GM23338 (cell line): ENCODE measurements at regions not wholly inside any gene's neighbourhood (a gene's known extent, or its start where the extent isn't known, plus 50 kb on each side); places are given as distances from the start of the nearest gene placed in this dataset.
A peak's percentile ranks its signal among the peaks of the same experiment; 100 is the strongest.

Experiments used
- ATAC-seq: fragments of 200-7000 bp; cut with Tn5 transposase; 3 replicates; pipeline ENCODE4 v1.9.1; 2020
- DNase-seq: peaks from one replicate; pipeline ENCODE4 v3.0.0-alpha.2; 2015; ENCODE audit warnings: low spot score
- H2AFZ ChIP-seq: fragments of 200-600 bp; sonication (generic); 2 replicates; pipeline ENCODE4 v1.8.0; 2016; ENCODE audit warnings: antibody characterized with exemption, mild to moderate bottlenecking, moderate library complexity
- H3F3A ChIP-seq: fragments of 200-600 bp; sonication (generic); replicated peaks from 2 replicates; pipeline ENCODE4 v1.8.0; 2017; ENCODE audit warnings: antibody characterized with exemption, mixed run types, low read depth
- H3K27ac ChIP-seq: fragments of 200-600 bp; sonication (generic); 2 replicates; pipeline ENCODE4 v1.6.1; 2016; ENCODE audit warnings: low read depth
- H3K27me3 ChIP-seq: fragments of 200-600 bp; sonication (generic); 2 replicates; pipeline ENCODE4 v1.8.0; 2016; ENCODE audit warnings: mild to moderate bottlenecking, mixed run types, moderate library complexity; ENCODE audit not compliant: insufficient read depth
- H3K36me3 ChIP-seq: fragments of 200-600 bp; sonication (generic); 2 replicates; pipeline ENCODE4 v1.8.0; 2016; ENCODE audit warnings: mild to moderate bottlenecking; ENCODE audit not compliant: insufficient read depth
- H3K4me1 ChIP-seq: fragments of 200-600 bp; sonication (generic); 2 replicates; pipeline ENCODE4 v1.8.0; 2016; ENCODE audit warnings: mild to moderate bottlenecking, moderate library complexity; ENCODE audit not compliant: insufficient read depth
- H3K4me2 ChIP-seq: fragments of 200-600 bp; sonication (generic); 2 replicates; pipeline ENCODE4 v1.7.1; 2017; ENCODE audit warnings: mixed run types
- H3K4me3 ChIP-seq: fragments of 200-600 bp; sonication (generic); 2 replicates; pipeline ENCODE4 v1.6.1; 2016; ENCODE audit warnings: mixed run types
- H3K79me2 ChIP-seq: fragments of 200-600 bp; sonication (generic); replicated peaks from 2 replicates; pipeline ENCODE4 v1.8.0; 2017; ENCODE audit warnings: mild to moderate bottlenecking; ENCODE audit not compliant: insufficient read depth
- H3K9me2 ChIP-seq: fragments of 200-600 bp; sonication (generic); 2 replicates; pipeline ENCODE4 v1.8.0; 2017; ENCODE audit not compliant: insufficient read depth
- H4K20me1 ChIP-seq: fragments of 200-600 bp; sonication (generic); replicated peaks from 2 replicates; pipeline ENCODE4 v1.8.0; 2017; ENCODE audit warnings: mild to moderate bottlenecking; ENCODE audit not compliant: insufficient read depth
- H3K27ac Mint-ChIP-seq: 2 replicates; pipeline ENCODE4 v1.8.0; 2020; ENCODE audit warnings: inconsistent platforms, mild to moderate bottlenecking, moderate library complexity, mixed read lengths
- H3K27me3 Mint-ChIP-seq: 3 replicates; pipeline ENCODE4 v1.8.0; 2022; ENCODE audit warnings: low read depth, mild to moderate bottlenecking, moderate library complexity, mixed read lengths, inconsistent platforms; ENCODE audit not compliant: insufficient read depth, poor library complexity
- H3K36me3 Mint-ChIP-seq: 3 replicates; pipeline ENCODE4 v1.8.0; 2021; ENCODE audit warnings: low read depth, mild to moderate bottlenecking, inconsistent platforms, moderate library complexity, mixed read lengths
- H3K4me1 Mint-ChIP-seq: 3 replicates; pipeline ENCODE4 v1.8.0; 2020; ENCODE audit warnings: mild to moderate bottlenecking, inconsistent platforms, mixed read lengths
- H3K4me3 Mint-ChIP-seq: 3 replicates; pipeline ENCODE4 v1.8.0; 2021; ENCODE audit warnings: moderate library complexity, mild to moderate bottlenecking, inconsistent platforms, mixed read lengths
- H3K9me3 Mint-ChIP-seq: 3 replicates; pipeline ENCODE4 v1.8.0; 2020; ENCODE audit warnings: moderate library complexity, mild to moderate bottlenecking, inconsistent platforms, mixed read lengths
- EZH2 ChIP-seq: fragments of 200-600 bp; sonication (generic); IDR thresholded peaks from one replicate; pipeline ENCODE4 v1.8.0; 2017; ENCODE audit warnings: antibody characterized with exemption, mild to moderate bottlenecking, low read depth; ENCODE audit not compliant: unreplicated experiment
- EZH2phosphoT487 ChIP-seq: fragments of 200-600 bp; sonication (generic); IDR thresholded peaks from one replicate; pipeline ENCODE4 v1.8.1; 2018; ENCODE audit warnings: antibody characterized with exemption; ENCODE audit not compliant: unreplicated experiment
- STAT1 ChIP-seq: IDR thresholded peaks from one replicate; pipeline ENCODE4 v1.6.1; 2016; ENCODE audit warnings: antibody characterized with exemption; ENCODE audit not compliant: unreplicated experiment
- ZNF114 ChIP-seq: fragments of 250-450 bp; sonication (Bioruptor Pico); IDR thresholded peaks from 2 replicates; pipeline ENCODE4 v1.5.0; 2020; ENCODE audit warnings: mild to moderate bottlenecking, moderate library complexity
- ZNF331 ChIP-seq: fragments of 250-450 bp; sonication (Bioruptor Pico); IDR thresholded peaks from 2 replicates; pipeline ENCODE4 v1.5.0; 2020; ENCODE audit warnings: low read depth, mild to moderate bottlenecking, moderate library complexity
- TF ChIP-seq, protein P1 (sequence below), 2 experiments: fragments of 200-600 bp in 1 of 2; sonication (generic) in 1 of 2; conservative IDR thresholded peaks; 2 replicates each; pipeline versions ENCODE4 v1.5.1 to v1.6.1; 2016 to 2017; ENCODE audit warnings: antibody characterized with exemption in 2 of 2, low read depth in 2 of 2, mild to moderate bottlenecking in 2 of 2, moderate library complexity in 1 of 2
- TF ChIP-seq, protein P2 (sequence below): IDR thresholded peaks from 2 replicates; pipeline ENCODE4 v1.6.1; 2016; ENCODE audit warnings: antibody characterized with exemption

DNA sequence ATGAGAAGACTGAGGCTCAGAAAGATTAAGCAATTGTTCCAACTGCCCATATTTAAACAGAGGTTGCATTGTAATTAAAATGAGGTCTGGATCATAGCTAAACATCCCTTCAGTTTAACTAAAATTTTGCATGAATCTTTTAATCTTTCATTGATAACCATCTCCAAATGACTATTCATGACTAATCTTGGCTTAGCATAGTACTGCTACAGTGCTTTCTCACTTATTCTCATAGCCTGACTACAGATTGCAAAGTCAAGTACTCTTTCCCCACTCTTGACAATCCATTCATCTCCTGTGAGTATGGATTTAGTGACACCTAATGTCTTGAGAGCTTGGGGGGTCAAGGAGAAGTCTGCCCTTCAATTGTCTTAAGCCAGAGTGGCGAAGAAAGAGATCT lies 258.4 kb downstream of the RFC3 start (continued):
- TF ChIP-seq, protein P1, sequence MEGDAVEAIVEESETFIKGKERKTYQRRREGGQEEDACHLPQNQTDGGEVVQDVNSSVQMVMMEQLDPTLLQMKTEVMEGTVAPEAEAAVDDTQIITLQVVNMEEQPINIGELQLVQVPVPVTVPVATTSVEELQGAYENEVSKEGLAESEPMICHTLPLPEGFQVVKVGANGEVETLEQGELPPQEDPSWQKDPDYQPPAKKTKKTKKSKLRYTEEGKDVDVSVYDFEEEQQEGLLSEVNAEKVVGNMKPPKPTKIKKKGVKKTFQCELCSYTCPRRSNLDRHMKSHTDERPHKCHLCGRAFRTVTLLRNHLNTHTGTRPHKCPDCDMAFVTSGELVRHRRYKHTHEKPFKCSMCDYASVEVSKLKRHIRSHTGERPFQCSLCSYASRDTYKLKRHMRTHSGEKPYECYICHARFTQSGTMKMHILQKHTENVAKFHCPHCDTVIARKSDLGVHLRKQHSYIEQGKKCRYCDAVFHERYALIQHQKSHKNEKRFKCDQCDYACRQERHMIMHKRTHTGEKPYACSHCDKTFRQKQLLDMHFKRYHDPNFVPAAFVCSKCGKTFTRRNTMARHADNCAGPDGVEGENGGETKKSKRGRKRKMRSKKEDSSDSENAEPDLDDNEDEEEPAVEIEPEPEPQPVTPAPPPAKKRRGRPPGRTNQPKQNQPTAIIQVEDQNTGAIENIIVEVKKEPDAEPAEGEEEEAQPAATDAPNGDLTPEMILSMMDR (conservative IDR thresholded peaks at IDR 0.05; ENCODE audit: low read depth in 2 of 2), result no peak
- TF ChIP-seq STAT1, result no peak
- no peak for TF ChIP-seq EZH2phosphoT487
- TF ChIP-seq ZNF331, result no peak
- TF ChIP-seq ZNF114 (CRISPR knock-in tag), result no peak
- TF ChIP-seq EZH2, result no peak
- TF ChIP-seq, protein P2, sequence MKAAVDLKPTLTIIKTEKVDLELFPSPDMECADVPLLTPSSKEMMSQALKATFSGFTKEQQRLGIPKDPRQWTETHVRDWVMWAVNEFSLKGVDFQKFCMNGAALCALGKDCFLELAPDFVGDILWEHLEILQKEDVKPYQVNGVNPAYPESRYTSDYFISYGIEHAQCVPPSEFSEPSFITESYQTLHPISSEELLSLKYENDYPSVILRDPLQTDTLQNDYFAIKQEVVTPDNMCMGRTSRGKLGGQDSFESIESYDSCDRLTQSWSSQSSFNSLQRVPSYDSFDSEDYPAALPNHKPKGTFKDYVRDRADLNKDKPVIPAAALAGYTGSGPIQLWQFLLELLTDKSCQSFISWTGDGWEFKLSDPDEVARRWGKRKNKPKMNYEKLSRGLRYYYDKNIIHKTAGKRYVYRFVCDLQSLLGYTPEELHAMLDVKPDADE, result no peak

DNA sequence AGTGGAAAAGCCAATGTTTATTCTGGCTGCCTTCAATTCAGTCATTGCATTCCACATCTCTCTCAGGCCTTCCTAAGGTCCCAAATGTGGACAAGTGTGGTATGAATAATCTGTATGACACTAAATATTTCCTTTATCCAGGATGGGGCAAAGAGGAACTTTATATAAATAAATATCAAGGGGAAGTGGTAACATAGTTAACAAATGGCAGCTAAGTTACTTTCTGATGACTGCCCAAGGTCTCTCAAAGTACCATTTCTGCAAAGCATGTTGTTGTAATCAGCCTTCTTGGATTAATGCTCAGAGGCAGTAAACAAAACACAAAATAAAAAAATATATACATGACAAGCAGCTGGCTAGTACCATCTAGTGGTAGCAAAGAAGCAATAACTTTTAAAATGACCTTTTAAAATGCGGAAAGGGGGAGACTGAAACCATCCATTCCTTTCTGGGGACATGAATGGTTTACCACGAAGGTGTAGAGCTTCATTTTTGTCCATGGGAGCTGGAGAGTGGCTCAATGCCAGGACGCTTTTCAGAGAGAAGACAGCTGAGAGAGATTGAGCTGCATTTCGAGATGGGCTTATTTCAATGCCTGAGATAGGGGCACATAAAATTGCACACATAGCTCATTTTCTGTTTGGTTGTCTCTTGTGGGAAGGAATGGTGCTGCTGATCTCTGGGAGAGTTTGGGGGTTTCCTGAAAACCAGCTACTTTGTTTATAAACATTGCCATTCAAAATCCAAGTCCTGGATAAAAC lies 259.2 kb downstream of the RFC3 start:
- Histone ChIP-seq H3K36me3 (no peaks in the 10 kb centered on the region), H2AFZ (no peak overlapping the region), H3K4me1 (0 out of 2 replicates have a peak, but pooled peaks cover 3% of the 10 kb centered on the region), H3K4me2 (no peak overlapping the region), H3K4me3 (no peak overlapping the region), H3K79me2 (no peaks in the 10 kb centered on the region), H3K9me2 (peaks cover 5% of the 10 kb centered on the region; the same call in 1 of the 2 replicates), H3K27me3 (no peaks in the 10 kb centered on the region), H3K27ac (no peak overlapping the region), H4K20me1 (no peaks in the 10 kb centered on the region), H3F3A (no peaks in the 10 kb centered on the region)
- H3K4me3 Mint-ChIP-seq, result no peak overlapping the region
- TF ChIP-seq, protein P1 (conservative IDR thresholded peaks at IDR 0.05; ENCODE audit: low read depth in 2 of 2), result peak; percentile 65 to 70
- TF ChIP-seq, protein P2, result no peak
- peaks cover 8% of the 10 kb centered on the region; the same call in 2 of the 3 replicates for H3K4me1 Mint-ChIP-seq
- H3K36me3 Mint-ChIP-seq, result no peaks in the 10 kb centered on the region
- DNase-seq (peak; percentile 55), ATAC-seq (peak; percentile 64)
- no peaks in the 10 kb centered on the region for H3K9me3 Mint-ChIP-seq
- H3K27ac Mint-ChIP-seq, result no peak overlapping the region
- no peaks in the 10 kb centered on the region for H3K27me3 Mint-ChIP-seq
